ENCODE measurements at regions not wholly inside any gene's neighbourhood (a gene's known extent, or its start where the extent isn't known, plus 50 kb on each side); places are given as distances from the start of the nearest gene placed in this dataset.

DNA sequence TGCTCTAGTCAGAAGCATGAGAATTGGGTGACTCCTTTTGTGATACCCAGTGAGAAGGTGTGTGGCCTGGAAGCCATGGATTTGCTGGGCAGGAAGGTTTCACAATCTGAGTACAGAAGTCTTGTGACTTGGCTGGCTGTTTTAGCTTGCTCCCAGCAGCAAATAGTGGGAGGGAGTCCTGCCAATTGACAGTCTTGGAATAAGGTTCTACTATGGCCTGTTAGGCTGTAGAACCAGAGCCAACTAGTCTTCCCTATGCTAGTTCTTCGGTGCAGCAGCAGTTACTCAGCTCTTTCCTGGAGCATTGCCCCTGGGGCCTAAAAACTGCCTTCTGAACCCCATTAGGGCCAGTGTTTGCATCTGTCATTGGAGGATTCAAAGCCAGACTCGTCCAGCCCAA is 1935.4 kb upstream of the PCDH20 start:
- TF ChIP-seq EP300 (IDR thresholded peaks at IDR 0.05) = no peak
- TF ChIP-seq, protein P1, sequence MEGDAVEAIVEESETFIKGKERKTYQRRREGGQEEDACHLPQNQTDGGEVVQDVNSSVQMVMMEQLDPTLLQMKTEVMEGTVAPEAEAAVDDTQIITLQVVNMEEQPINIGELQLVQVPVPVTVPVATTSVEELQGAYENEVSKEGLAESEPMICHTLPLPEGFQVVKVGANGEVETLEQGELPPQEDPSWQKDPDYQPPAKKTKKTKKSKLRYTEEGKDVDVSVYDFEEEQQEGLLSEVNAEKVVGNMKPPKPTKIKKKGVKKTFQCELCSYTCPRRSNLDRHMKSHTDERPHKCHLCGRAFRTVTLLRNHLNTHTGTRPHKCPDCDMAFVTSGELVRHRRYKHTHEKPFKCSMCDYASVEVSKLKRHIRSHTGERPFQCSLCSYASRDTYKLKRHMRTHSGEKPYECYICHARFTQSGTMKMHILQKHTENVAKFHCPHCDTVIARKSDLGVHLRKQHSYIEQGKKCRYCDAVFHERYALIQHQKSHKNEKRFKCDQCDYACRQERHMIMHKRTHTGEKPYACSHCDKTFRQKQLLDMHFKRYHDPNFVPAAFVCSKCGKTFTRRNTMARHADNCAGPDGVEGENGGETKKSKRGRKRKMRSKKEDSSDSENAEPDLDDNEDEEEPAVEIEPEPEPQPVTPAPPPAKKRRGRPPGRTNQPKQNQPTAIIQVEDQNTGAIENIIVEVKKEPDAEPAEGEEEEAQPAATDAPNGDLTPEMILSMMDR (IDR thresholded peaks at IDR 0.05) = no peak

Measured in gastroesophageal sphincter (tissue), 3 donors.